Gastroesophageal sphincter (tissue), 3 donors: ENCODE measurements at regions not wholly inside any gene's neighbourhood (a gene's known extent, or its start where the extent isn't known, plus 50 kb on each side); places are given as distances from the start of the nearest gene placed in this dataset.

Source experiments
- EP300 ChIP-seq: sonication (generic); formaldehyde crosslinking; IDR thresholded peaks from one replicate; pipeline ENCODE4 v1.6.1; 2017; ENCODE audit warnings: antibody characterized with exemption, mild to moderate bottlenecking
- POLR2AphosphoS5 ChIP-seq: sonication (generic); formaldehyde crosslinking; IDR thresholded peaks from one replicate; pipeline ENCODE4 v1.6.1; 2017; ENCODE audit warnings: antibody characterized with exemption
- TF ChIP-seq, protein P1 (sequence below), 4 experiments: fragments of 200-600 bp in 2 of 4; fragments of 450-650 bp in 2 of 4; sonication (generic) in 1 of 4; IDR thresholded peaks; one replicate each; pipeline ENCODE4 v1.5.1; 2017 to 2019; ENCODE audit warnings: antibody characterized with exemption in 4 of 4, mild to moderate bottlenecking in 2 of 4, moderate library complexity in 2 of 4

DNA sequence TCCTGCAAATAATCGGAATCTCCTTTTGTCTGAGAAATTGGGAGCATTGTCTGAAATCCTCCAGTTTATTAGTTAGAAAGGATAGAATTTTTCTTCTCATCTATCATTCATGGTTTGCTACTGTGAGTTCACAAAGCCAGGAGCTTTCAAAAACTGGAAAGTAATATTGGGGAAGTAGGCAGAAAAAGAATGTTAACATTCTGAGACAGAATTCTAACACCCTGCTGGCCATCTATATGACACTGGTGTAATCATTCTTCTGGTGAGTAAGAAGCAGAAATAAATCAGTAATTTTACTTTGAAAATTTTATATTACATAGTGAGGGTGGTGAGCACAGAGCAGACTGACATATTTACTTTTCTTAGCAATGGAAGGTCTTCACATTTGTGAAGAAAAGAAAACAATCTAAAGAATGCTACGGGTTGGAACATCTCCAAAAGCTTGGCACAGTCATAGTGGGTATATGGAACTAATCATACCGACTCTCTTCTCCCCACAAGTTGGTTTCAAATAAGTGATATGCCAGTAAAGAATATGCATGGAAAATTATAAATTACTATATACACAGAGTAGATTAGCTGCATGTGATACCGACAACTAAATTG, 344.9 kb downstream of the LPIN1 start:
- TF ChIP-seq, protein P1, sequence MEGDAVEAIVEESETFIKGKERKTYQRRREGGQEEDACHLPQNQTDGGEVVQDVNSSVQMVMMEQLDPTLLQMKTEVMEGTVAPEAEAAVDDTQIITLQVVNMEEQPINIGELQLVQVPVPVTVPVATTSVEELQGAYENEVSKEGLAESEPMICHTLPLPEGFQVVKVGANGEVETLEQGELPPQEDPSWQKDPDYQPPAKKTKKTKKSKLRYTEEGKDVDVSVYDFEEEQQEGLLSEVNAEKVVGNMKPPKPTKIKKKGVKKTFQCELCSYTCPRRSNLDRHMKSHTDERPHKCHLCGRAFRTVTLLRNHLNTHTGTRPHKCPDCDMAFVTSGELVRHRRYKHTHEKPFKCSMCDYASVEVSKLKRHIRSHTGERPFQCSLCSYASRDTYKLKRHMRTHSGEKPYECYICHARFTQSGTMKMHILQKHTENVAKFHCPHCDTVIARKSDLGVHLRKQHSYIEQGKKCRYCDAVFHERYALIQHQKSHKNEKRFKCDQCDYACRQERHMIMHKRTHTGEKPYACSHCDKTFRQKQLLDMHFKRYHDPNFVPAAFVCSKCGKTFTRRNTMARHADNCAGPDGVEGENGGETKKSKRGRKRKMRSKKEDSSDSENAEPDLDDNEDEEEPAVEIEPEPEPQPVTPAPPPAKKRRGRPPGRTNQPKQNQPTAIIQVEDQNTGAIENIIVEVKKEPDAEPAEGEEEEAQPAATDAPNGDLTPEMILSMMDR (IDR thresholded peaks at IDR 0.05) = no peak
- TF ChIP-seq POLR2AphosphoS5 = no peak
- no peak for TF ChIP-seq EP300
